HG02852 (cell line): ENCODE measurements at regions not wholly inside any gene's neighbourhood (a gene's known extent, or its start where the extent isn't known, plus 50 kb on each side); places are given as distances from the start of the nearest gene placed in this dataset.

ENCODE experiments used
- ATAC-seq: cut with Tn5 transposase; IDR thresholded peaks from one replicate; pipeline ENCODE4 v1.9.1; 2021; ENCODE audit warnings: mild to moderate bottlenecking, moderate library complexity; ENCODE audit not compliant: unreplicated experiment

DNA sequence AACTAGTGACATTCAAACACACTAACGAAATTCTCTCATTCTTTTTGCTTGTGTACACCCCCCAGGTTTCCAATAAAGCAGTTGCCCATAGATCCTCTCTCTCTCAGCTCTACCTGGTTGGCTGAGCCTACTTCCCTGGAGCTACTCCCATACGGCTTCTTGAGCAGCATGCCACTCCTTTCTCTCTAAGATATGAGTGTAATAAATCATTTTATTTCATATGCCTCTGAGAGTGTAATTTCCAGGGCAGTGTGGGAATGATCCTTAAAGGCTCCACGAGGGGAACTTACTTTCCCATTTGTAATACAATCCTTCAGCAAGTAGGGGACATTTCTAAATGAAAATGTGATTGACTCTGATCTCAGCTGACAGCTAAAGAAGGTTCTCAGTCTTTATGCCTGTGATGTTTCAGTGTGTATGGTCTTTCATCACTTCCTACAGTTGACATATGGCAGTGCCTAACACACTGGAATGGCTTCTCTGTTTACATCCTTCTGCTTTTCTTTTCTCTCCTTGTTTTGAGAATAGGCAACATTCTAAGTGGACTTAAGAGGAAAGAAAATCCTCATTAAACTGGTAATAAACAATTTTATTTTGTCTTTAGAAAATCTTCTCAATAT, 1194.3 kb upstream of the CDH8 start:
- ATAC-seq, result no peak

DNA sequence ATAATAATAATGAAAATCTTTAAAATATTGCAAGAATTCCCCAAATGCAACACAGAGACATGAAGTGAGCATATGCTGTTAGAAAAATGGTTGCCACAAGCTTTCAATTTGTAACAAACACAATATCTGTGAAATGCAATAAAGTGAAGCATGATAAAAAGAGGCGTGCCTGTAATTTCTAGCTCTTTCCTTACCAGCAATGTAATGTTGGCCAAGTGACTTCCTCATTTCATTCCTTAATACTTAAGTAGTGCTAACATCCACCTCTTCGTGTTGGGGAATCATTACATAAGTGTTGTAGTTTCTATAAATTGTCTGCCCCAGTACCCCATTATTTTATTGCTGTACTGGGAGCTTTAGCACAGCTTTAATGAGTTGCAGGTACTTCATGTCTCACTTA, 1192.0 kb upstream of the CDH8 start:
- ATAC-seq, result no peak

GRCh38 chr16:63223851-63224250, 1187.6 kb upstream of the CDH8 start:
- no peak for ATAC-seq

- no peak for ATAC-seq
Observed at GRCh38 chr16:63216696-63217423, 1180.6 kb upstream of the CDH8 start.

- ATAC-seq, result no peak
Observed at GRCh38 chr16:63201851-63202250, 1165.6 kb upstream of the CDH8 start.

- ATAC-seq, result no peak
Observed at GRCh38 chr16:63200940-63201339, 1164.7 kb upstream of the CDH8 start.

GRCh38 chr16:63195336-63195735, 1159.1 kb upstream of the CDH8 start:
- ATAC-seq, result no peak

GRCh38 chr16:63192980-63193379, 1156.7 kb upstream of the CDH8 start:
- ATAC-seq, result no peak

DNA sequence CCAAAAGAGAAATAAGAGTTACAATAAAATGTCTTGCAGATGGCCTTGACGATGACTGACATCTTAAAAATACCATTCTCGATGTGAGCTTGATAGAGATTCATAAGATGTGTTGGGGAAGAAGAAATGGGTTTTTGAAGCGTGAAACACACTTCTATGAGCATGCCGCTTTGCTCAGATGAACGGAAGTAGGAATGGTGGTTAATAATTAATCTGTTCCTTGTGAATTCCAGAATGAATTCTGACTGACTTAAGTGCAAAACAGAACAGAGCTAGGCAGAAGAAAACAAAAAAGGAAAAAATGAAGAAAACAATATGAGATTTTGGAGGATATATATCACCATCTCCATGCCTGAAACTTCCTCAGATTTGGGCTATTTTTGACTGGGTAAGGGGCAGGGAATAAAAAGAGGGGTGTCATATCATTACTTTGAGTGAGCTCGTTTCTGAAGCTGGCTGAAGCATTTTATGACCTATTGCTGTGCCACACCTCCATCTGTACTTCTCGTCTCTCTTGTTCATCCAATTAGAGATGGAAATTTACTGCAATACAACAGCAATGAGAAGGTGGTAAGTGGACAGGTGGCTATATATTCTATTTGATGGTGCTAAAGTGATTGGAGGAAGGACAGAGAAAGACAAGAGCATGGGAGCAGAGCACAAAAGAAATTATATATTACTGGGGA, 1152.0 kb upstream of the CDH8 start:
- ATAC-seq, result no peak

DNA sequence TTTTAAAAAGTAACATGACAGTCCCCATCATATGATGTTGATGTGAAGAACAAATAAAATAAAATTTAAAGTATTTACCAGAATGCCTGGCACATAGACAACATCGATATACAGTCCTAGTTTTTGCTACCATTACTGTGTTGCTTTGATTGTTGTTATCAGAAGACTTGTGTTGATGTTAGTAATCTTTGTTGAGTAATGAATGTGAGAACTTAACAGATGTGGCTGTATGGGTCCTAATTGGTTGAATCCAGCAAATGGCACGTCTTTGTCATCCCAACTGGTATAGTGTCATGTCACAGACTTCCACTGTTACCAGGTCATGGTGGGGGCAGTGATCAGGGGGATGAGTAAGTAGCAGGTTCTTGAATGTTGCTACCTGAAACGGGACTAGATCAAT, 1151.4 kb upstream of the CDH8 start:
- ATAC-seq, result no peak

DNA sequence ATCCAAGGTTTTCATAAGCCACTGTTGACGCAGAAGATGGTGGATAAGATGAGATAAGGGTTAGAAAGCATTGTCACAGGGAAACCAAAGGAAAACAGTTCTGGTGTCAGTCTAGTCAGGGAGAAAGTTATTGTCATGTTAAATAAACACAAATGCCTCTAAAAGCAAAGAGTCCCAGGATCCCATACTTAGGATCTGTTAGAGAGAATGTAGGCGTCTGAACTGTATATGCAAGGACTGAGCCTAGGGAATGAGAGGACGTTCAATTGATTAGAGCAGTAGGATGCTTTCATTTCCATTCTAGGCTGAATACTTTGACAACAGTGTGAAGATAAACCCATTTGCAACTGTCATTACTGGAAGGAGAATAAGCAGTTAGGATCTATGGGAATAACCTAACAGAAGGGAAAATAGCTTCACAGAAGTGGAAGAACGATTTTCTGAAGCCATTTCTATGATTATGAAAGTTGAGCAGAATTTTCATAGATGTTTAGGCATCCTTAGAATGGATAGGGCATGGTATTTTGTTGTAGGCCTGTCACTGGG, 1149.1 kb upstream of the CDH8 start:
- ATAC-seq, result no peak

GRCh38 chr16:63183743-63184142, 1147.5 kb upstream of the CDH8 start:
- no peak for ATAC-seq

GRCh38 chr16:63175313-63175712, 1139.1 kb upstream of the CDH8 start:
- ATAC-seq, result no peak

GRCh38 chr16:63174801-63175200, 1138.6 kb upstream of the CDH8 start:
- ATAC-seq, result no peak

- ATAC-seq, result no peak
Observed at GRCh38 chr16:63171545-63171944, 1135.3 kb upstream of the CDH8 start.

DNA sequence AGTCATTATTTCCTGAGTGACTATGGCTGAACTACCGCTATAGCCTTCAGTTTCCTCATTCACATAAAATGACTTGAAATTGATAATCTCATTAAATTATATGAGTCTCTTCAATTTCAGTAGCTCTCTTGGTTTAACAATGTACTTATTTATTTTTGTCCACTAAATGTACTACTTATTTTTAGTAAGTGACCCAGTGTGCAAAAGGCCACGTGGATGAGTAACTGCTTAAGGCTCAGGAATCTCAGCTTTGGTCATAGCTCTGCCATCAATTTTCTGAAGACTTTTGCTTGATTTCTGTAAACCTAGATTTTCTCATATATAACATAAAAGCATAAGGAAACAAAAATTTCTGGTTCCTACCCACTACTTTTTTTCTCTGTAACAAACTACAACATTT, 1132.9 kb upstream of the CDH8 start:
- ATAC-seq, result no peak

DNA sequence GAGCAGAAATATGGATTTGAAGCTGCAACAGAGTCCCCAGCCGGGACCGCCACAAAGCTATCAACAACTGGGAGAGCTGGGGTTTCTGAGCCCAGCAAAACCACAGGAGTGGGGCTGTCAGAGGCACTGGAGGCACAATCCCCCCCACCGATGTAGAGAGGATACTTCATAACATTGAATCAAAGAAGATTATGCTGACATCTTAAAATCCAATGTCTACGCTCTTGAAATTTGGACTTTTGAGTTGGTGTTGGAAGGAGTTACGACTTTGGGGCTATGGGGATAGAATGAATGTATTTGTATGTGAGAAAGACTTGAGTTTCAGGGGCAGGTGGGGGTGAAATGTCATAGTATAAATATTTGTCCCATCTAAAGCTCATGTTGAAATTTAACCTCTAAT, 1121.6 kb upstream of the CDH8 start:
- no peak for ATAC-seq

GRCh38 chr16:63146251-63146650, 1110.0 kb upstream of the CDH8 start:
- no peak for ATAC-seq

DNA sequence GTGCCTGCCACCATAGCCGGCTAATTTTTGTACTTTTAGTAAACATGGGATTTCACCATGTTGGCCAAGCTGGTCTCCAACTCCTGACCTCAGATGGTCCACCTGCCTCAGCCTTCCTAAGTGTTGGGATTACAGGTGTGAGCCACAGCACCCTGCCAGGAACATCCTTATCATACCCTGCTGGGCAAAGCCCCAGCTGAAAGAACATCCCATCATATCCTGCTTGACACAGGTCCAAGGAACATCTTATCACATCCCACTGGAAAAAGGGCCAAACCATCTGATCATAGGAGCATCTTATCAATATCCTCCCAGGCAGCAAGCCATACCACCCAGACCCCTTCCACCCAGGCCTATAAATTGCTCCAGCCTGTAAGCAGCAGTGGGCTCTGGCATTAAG, 1109.2 kb upstream of the CDH8 start:
- ATAC-seq, result no peak

- ATAC-seq, result no peak
Observed at GRCh38 chr16:63135069-63135468, 1098.8 kb upstream of the CDH8 start.

DNA sequence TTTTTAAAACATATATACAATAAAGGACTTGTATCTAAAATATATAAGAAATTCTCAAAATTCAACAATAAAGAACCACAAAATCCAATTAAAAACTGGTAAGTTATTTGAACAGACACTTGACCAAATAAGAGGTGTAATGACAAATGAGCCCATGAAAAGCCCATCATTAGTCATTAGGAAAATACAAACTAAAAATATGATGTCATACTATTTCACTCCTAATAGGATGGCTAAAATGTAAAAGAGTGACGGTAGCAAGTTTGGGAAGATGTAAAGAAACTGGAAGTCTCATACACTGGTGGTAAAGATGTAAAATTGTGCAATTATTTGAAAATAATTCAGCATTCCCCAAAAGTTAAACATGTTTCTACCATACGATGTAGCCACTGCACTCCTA, 1095.3 kb upstream of the CDH8 start:
- ATAC-seq, result no peak

- ATAC-seq, result no peak
Observed at GRCh38 chr16:63130942-63131341, 1094.7 kb upstream of the CDH8 start.
